Thyroid gland (tissue), 4 donors: ENCODE measurements at regions not wholly inside any gene's neighbourhood (a gene's known extent, or its start where the extent isn't known, plus 50 kb on each side); places are given as distances from the start of the nearest gene placed in this dataset.

Experiments used
- DNase-seq, 2 donors: peaks; one replicate each; pipeline ENCODE4 v3.0.0-alpha.2; 2019
- H3K27ac ChIP-seq, 3 donors: fragments of 200-600 bp; sonication (generic); 1 replicate in 2 of 3; 2 replicates in 1 of 3; pipeline ENCODE4 v1.5.1; 2016 to 2019; ENCODE audit warnings: mild to moderate bottlenecking in 1 of 3, moderate library complexity in 1 of 3
- H3K27me3 ChIP-seq: fragments of 200-600 bp; sonication (generic); one replicate; pipeline ENCODE4 v1.5.1; 2019
- H3K36me3 ChIP-seq, 2 donors: fragments of 200-600 bp; sonication (generic); one replicate each; pipeline ENCODE4 v1.5.1; 2016 to 2019
- H3K4me1 ChIP-seq, 2 donors: fragments of 200-600 bp; sonication (generic); one replicate each; pipeline ENCODE4 v1.5.1; 2017 to 2019
- H3K4me3 ChIP-seq, 3 donors: fragments of 200-600 bp; sonication (generic); replicated peaks in 1 of 3; 1 replicate in 2 of 3; 2 replicates in 1 of 3; pipeline ENCODE4 v1.5.1; 2016; ENCODE audit warnings: mild to moderate bottlenecking in 1 of 3
- H3K9me3 ChIP-seq: fragments of 200-600 bp; sonication (generic); one replicate; pipeline ENCODE4 v1.5.1; 2017
- CTCF ChIP-seq, 6 experiments: fragments of 200-600 bp in 3 of 6; fragments of 450-650 bp in 3 of 6; sonication (generic) in 3 of 6; IDR thresholded peaks; one replicate each; pipeline ENCODE4 v1.5.1; 2016 to 2019; ENCODE audit warnings: antibody characterized with exemption in 6 of 6, mild to moderate bottlenecking in 2 of 6, inconsistent platforms in 1 of 6, moderate library complexity in 1 of 6
- POLR2A ChIP-seq, 2 donors: fragments of 450-650 bp; IDR thresholded peaks; one replicate each; pipeline ENCODE4 v1.6.1; 2017; ENCODE audit warnings: antibody characterized with exemption in 2 of 2, mild to moderate bottlenecking in 2 of 2, moderate library complexity in 1 of 2
- WGBS, 2 donors: methylation state at CpG; one replicate each; pipeline ENCODE4 v1.1.5; 2017; 5-methylcytosine and 5-hydroxymethylcytosine counted together
- intact Hi-C: fragments of 100-400 bp; cut with DNase I; formaldehyde crosslinking; loops from one replicate; pipeline ENCODE4 v1.15.1; 2023

GRCh38 chr10:64506963-64507362 is 985.8 kb downstream of the REEP3 start:
- Histone ChIP-seq H3K9me3 (no peaks in the 10 kb centered on the region), H3K27ac (no peak overlapping the region), H3K27me3 (no peaks in the 10 kb centered on the region), H3K4me3 (no peak overlapping the region), H3K36me3 (no peaks in the 10 kb centered on the region), H3K4me1 (no peaks in the 10 kb centered on the region)
- no peak for DNase-seq
- 74 to 82% methylated on average over 3 of the region's 3 CpGs for WGBS, 2 donors
- intact Hi-C loops = no loop called here
- no peak for TF ChIP-seq POLR2A (IDR thresholded peaks at IDR 0.05)
- no peak for TF ChIP-seq CTCF (IDR thresholded peaks at IDR 0.05)

- no peak overlapping the region for H3K27ac ChIP-seq
- intact Hi-C loops = no loop called here
- TF ChIP-seq CTCF (IDR thresholded peaks at IDR 0.05) (no peak), POLR2A (IDR thresholded peaks at IDR 0.05) (no peak)
- no peaks in the 10 kb centered on the region for H3K9me3 ChIP-seq
- H3K27me3 ChIP-seq = no peaks in the 10 kb centered on the region
- no peak for DNase-seq
- H3K4me1 ChIP-seq = no peaks in the 10 kb centered on the region
- H3K4me3 ChIP-seq = no peak overlapping the region
- WGBS, 2 donors = 69 to 72% methylated on average over 2 of the region's 2 CpGs
- no peaks in the 10 kb centered on the region for H3K36me3 ChIP-seq
These were observed 986.4 kb downstream of the REEP3 start for GRCh38 chr10:64507651-64508028.

GRCh38 chr10:64508029-64508661 is 986.9 kb downstream of the REEP3 start:
- Histone ChIP-seq H3K9me3 (no peaks in the 10 kb centered on the region), H3K27me3 (no peaks in the 10 kb centered on the region), H3K4me1 (no peaks in the 10 kb centered on the region), H3K4me3 (no peak overlapping the region), H3K27ac (no peak overlapping the region), H3K36me3 (no peaks in the 10 kb centered on the region)
- no peak for TF ChIP-seq CTCF (IDR thresholded peaks at IDR 0.05)
- TF ChIP-seq POLR2A (IDR thresholded peaks at IDR 0.05) = no peak
- intact Hi-C loops = no loop called here
- no peak for DNase-seq
- WGBS, 2 donors = 47% methylated on average over 2 of the region's 2 CpGs

- Histone ChIP-seq H3K4me3 (no peak overlapping the region), H3K4me1 (no peaks in the 10 kb centered on the region), H3K36me3 (no peaks in the 10 kb centered on the region), H3K9me3 (no peaks in the 10 kb centered on the region), H3K27ac (no peak overlapping the region), H3K27me3 (no peaks in the 10 kb centered on the region)
- no peak for TF ChIP-seq CTCF (IDR thresholded peaks at IDR 0.05)
- no peak for TF ChIP-seq POLR2A (IDR thresholded peaks at IDR 0.05)
- DNase-seq = no peak
- intact Hi-C loops = no loop called here
- WGBS, 2 donors = 64 to 67% methylated on average over 2 of the region's 2 CpGs
These were observed 994.9 kb downstream of the REEP3 start for GRCh38 chr10:64515970-64516699.

- H3K4me1 ChIP-seq = no peaks in the 10 kb centered on the region
- TF ChIP-seq CTCF (IDR thresholded peaks at IDR 0.05) (no peak), POLR2A (IDR thresholded peaks at IDR 0.05) (no peak)
- no peak overlapping the region for H3K27ac ChIP-seq
- no peaks in the 10 kb centered on the region for H3K27me3 ChIP-seq
- no peaks in the 10 kb centered on the region for H3K9me3 ChIP-seq
- intact Hi-C loops = no loop called here
- H3K4me3 ChIP-seq = no peak overlapping the region
- no peaks in the 10 kb centered on the region for H3K36me3 ChIP-seq
- WGBS, 2 donors = 74 to 95% methylated on average over 2 of the region's 2 CpGs
- DNase-seq = no peak
These were observed 997.3 kb downstream of the REEP3 start for GRCh38 chr10:64518456-64518855.
